Erythroblast (primary cell): ENCODE measurements at regions not wholly inside any gene's neighbourhood (a gene's known extent, or its start where the extent isn't known, plus 50 kb on each side); places are given as distances from the start of the nearest gene placed in this dataset.

Source experiments
- GATA1 ChIP-seq: IDR thresholded peaks from 2 replicates; pipeline ENCODE4 v1.6.1; 2011; ENCODE audit warnings: low read depth, mild to moderate bottlenecking, control low read depth, low read length, moderate library complexity
- POLR2A ChIP-seq: IDR thresholded peaks from 2 replicates; pipeline ENCODE4 v1.6.1; 2011; ENCODE audit warnings: mild to moderate bottlenecking, low read length

GRCh38 chr9:14471041-14471440 lies 157.1 kb upstream of the NFIB start:
- TF ChIP-seq POLR2A (no peak), GATA1 (no peak)
